H1 (cell line): ENCODE measurements at regions not wholly inside any gene's neighbourhood (a gene's known extent, or its start where the extent isn't known, plus 50 kb on each side); places are given as distances from the start of the nearest gene placed in this dataset.

ENCODE experiments used
- TF ChIP-seq, protein P1 (sequence below): IDR thresholded peaks from 2 replicates; pipeline ENCODE4 v1.6.1; 2012; ENCODE audit warnings: inconsistent platforms

DNA sequence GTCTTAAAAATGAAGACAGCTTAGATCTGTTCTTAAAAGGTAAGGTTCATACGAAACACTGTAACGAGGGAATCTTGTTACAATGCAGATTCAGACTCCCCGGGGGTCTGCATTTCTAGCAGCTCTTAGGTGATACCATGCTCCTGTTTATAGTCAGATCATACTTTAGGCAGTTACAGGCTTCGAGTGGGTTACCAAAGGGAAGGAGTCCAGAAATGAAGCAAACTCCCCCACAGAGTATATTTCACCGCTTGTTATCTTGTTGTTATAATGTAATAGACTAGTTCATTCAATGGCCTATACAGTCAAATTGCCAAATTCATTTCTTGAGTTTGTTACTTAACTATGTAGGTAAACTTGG lies 601.1 kb downstream of the USP25 start (continued):
- TF ChIP-seq, protein P1, sequence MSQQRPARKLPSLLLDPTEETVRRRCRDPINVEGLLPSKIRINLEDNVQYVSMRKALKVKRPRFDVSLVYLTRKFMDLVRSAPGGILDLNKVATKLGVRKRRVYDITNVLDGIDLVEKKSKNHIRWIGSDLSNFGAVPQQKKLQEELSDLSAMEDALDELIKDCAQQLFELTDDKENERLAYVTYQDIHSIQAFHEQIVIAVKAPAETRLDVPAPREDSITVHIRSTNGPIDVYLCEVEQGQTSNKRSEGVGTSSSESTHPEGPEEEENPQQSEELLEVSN = no peak
